GM12878 (cell line): ENCODE measurements at regions not wholly inside any gene's neighbourhood (a gene's known extent, or its start where the extent isn't known, plus 50 kb on each side); places are given as distances from the start of the nearest gene placed in this dataset.

Experiments used
- ATAC-seq: fragments of 200-7000 bp; cut with Tn5 transposase; 3 replicates; pipeline ENCODE4 v1.9.1; 2020; ENCODE audit warnings: mild to moderate bottlenecking, moderate library complexity
- BruUV-seq: library from RNA; stranded (reverse); fragments of 400-500 nt; replicated peaks from 2 replicates; lab custom pipeline; 2021; lab: Mats Ljungman, UMichigan
- CTCF ChIA-PET: fragments of 300-600 bp; sonication (Branson Sonifier 250); formaldehyde crosslinking; extraction: SDS; loops from one replicate; lab custom pipeline; 2021; ENCODE audit warnings: inconsistent platforms; lab: Yijun Ruan, JAX
- POLR2A ChIA-PET: fragments of 350-600 bp; formaldehyde crosslinking; extraction: SDS; loops from one replicate; lab custom pipeline; 2021; ENCODE audit warnings: inconsistent platforms; lab: Charles Lee
- RAD21 ChIA-PET: fragments of 300-600 bp; sonication (Branson Sonifier 250); formaldehyde crosslinking; loops from one replicate; lab custom pipeline; 2023; ENCODE audit warnings: antibody characterized with exemption; ENCODE audit not compliant: unreplicated experiment; lab: Charles Lee
- SMC1A ChIA-PET: fragments of 300-600 bp; sonication (Branson Sonifier 250); formaldehyde crosslinking; loops from one replicate; lab custom pipeline; 2023; ENCODE audit not compliant: unreplicated experiment, uncharacterized antibody; lab: Charles Lee
- DNase-seq: peaks from one replicate; pipeline ENCODE4 v3.0.0-alpha.2; 2011; ENCODE audit warnings: low read depth, low spot score
- FAIRE-seq: peaks from 3 replicates; lab custom pipeline; 2011; peaks lifted over from hg19 to GRCh38; lab: Jason Lieb, UNC
- H2AFZ ChIP-seq: 2 replicates; pipeline ENCODE4 v1.6.0; 2011; ENCODE audit warnings: low read depth, low read length, control low read depth; ENCODE audit not compliant: control insufficient read depth
- H3K27ac ChIP-seq: 2 replicates; pipeline ENCODE4 v1.5.1; 2011; ENCODE audit warnings: control low read depth; ENCODE audit not compliant: control insufficient read depth, insufficient read depth
- H3K27me3 ChIP-seq, 2 experiments: replicated peaks in 1 of 2; 2 replicates each; pipeline versions ENCODE4 v1.6.0 to v1.6.1; 2011; ENCODE audit warnings: low read length in 1 of 2; ENCODE audit not compliant: control insufficient read depth in 2 of 2, insufficient read depth in 2 of 2
- H3K36me3 ChIP-seq, 2 experiments: 2 replicates each; pipeline ENCODE4 v1.5.1; 2011; ENCODE audit warnings: low read length in 1 of 2; ENCODE audit not compliant: control insufficient read depth in 2 of 2, insufficient read depth in 2 of 2
- H3K4me1 ChIP-seq: 2 replicates; pipeline ENCODE4 v1.6.1; 2011; ENCODE audit warnings: mild to moderate bottlenecking, low read length, moderate library complexity, mixed read lengths; ENCODE audit not compliant: control insufficient read depth, insufficient read depth
- H3K4me2 ChIP-seq: 2 replicates; pipeline ENCODE4 v1.6.0; 2011; ENCODE audit warnings: control low read depth; ENCODE audit not compliant: control insufficient read depth, insufficient read depth
- H3K4me3 ChIP-seq: fragments of 200-600 bp; sonication (generic); 2 replicates; pipeline ENCODE4 v1.5.1; 2016
- H3K79me2 ChIP-seq: 2 replicates; pipeline ENCODE4 v1.6.0; 2011; ENCODE audit warnings: low read length; ENCODE audit not compliant: control insufficient read depth, insufficient read depth
- H3K9ac ChIP-seq: 2 replicates; pipeline ENCODE4 v1.8.0; 2011; ENCODE audit warnings: low read length, control low read depth, mixed read lengths; ENCODE audit not compliant: control insufficient read depth, insufficient read depth
- H3K9me3 ChIP-seq: replicated peaks from 3 replicates; pipeline ENCODE4 v1.5.1; 2011; ENCODE audit warnings: mild to moderate bottlenecking, low read length; ENCODE audit not compliant: control insufficient read depth, insufficient read depth
- H4K20me1 ChIP-seq: 2 replicates; pipeline ENCODE4 v1.6.0; 2011; ENCODE audit not compliant: control insufficient read depth, insufficient read depth
- CBX3 ChIP-seq: fragments of 200-600 bp; sonication (generic); IDR thresholded peaks from 2 replicates; pipeline ENCODE4 v1.6.1; 2016; ENCODE audit warnings: low read depth, borderline replicate concordance
- CHD2 ChIP-seq: IDR thresholded peaks from 2 replicates; pipeline ENCODE4 v1.6.1; 2011; ENCODE audit warnings: low read depth, low read length, improper control_type of control experiment, borderline replicate concordance
- FOXK2 ChIP-seq: fragments of 450-650 bp; IDR thresholded peaks from 2 replicates; pipeline ENCODE4 v1.6.1; 2017; ENCODE audit warnings: mild to moderate bottlenecking, moderate library complexity
- IRF4 ChIP-seq: IDR thresholded peaks from 2 replicates; pipeline ENCODE4 v1.6.1; 2011; ENCODE audit warnings: low read depth, low read length
- JUND ChIP-seq: IDR thresholded peaks from 2 replicates; pipeline ENCODE4 v1.6.1; 2012; ENCODE audit warnings: low read depth, mild to moderate bottlenecking, low read length, improper control_type of control experiment, moderate library complexity
- KLF5 ChIP-seq: fragments of 450-650 bp; IDR thresholded peaks from 2 replicates; pipeline ENCODE4 v1.6.1; 2014; ENCODE audit warnings: mild to moderate bottlenecking; ENCODE audit not compliant: partially characterized antibody
- WGBS: methylation state at CpG from one replicate; pipeline ENCODE4 v1.1.6; 2016; ENCODE audit warnings: low lambda C conversion rate; ENCODE audit not compliant: insufficient replicate concordance, insufficient coverage; ENCODE audit errors: missing lambda C conversion rate; 5-methylcytosine and 5-hydroxymethylcytosine counted together
- in situ Hi-C: fragments of 300-500 bp; cut with MboI; formaldehyde crosslinking; loops from 9 replicates; pipeline ENCODE4 v1.14.3; 2018; ENCODE audit warnings: mixed read lengths
- intact Hi-C: fragments of 100-400 bp; cut with micrococcal nuclease; formaldehyde crosslinking; loops from one replicate; pipeline ENCODE4 v1.14.2; 2022; ENCODE audit not compliant: unreplicated experiment
- TF ChIP-seq, protein P1 (sequence below): fragments of 450-650 bp; IDR thresholded peaks from 2 replicates; pipeline ENCODE4 v1.6.1; 2017; ENCODE audit warnings: mild to moderate bottlenecking
- TF ChIP-seq, protein P2 (sequence below): fragments of 450-650 bp; IDR thresholded peaks from 2 replicates; pipeline ENCODE4 v1.6.1; 2018; ENCODE audit warnings: borderline replicate concordance, mild to moderate bottlenecking; ENCODE audit not compliant: partially characterized antibody
- TF ChIP-seq, protein P3 (sequence below): fragments of 450-650 bp; IDR thresholded peaks from 2 replicates; pipeline ENCODE4 v1.6.1; 2016; ENCODE audit warnings: mild to moderate bottlenecking, moderate library complexity, borderline replicate concordance
- TF ChIP-seq, protein P4 (sequence below): fragments of 150-350 bp; IDR thresholded peaks from 2 replicates; pipeline ENCODE4 v1.6.1; 2014; ENCODE audit warnings: mild to moderate bottlenecking, low read depth, low read length

DNA sequence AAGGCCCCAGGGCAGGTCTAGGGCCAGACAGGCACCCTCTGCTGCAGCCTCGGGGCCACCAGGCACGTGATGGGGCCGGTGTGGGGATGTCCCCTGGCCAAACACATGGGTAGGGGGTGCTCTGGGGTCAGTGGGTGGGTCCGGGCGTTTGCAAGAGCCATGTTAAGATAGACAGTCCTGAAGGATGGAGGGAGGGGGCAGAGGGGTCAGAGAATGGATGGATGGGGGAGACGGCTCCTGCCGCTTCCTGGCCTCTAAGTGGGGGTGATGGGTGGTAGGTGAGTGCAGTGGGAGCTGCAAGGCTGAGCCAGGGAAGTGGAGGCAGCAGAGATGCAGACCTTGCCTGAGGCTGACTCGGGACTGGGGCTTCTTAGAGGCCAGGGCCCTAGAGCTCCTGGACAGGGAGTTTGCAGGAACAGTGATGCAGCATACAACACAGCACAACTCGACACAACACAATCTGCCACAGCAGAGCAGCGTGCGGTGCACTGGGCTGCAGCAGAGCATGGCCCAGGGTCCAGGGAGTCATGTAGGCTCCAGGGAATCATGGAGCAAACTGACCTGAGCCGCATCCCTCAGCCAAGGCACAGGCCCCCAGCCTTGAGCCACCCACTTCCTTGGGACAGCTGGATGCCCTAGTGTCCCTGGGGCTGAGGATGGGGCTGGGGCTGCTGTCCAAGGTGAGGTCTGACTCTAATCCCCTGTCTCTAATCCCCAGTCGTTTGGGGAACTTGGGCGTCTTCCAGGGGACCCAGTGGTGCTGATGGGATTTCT, 97.5 kb downstream of the SCGB2B2 start:
- DNase-seq: no peak
- Histone ChIP-seq H3K9ac (no peak overlapping the region), H4K20me1 (no peaks in the 10 kb centered on the region), H3K27me3 (no peaks in the 10 kb centered on the region)
- no peak for TF ChIP-seq IRF4
- TF ChIP-seq, protein P1, sequence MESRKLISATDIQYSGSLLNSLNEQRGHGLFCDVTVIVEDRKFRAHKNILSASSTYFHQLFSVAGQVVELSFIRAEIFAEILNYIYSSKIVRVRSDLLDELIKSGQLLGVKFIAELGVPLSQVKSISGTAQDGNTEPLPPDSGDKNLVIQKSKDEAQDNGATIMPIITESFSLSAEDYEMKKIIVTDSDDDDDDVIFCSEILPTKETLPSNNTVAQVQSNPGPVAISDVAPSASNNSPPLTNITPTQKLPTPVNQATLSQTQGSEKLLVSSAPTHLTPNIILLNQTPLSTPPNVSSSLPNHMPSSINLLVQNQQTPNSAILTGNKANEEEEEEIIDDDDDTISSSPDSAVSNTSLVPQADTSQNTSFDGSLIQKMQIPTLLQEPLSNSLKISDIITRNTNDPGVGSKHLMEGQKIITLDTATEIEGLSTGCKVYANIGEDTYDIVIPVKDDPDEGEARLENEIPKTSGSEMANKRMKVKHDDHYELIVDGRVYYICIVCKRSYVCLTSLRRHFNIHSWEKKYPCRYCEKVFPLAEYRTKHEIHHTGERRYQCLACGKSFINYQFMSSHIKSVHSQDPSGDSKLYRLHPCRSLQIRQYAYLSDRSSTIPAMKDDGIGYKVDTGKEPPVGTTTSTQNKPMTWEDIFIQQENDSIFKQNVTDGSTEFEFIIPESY: no peak
- no peak for TF ChIP-seq FOXK2
- no peak for TF ChIP-seq KLF5
- TF ChIP-seq, protein P2, sequence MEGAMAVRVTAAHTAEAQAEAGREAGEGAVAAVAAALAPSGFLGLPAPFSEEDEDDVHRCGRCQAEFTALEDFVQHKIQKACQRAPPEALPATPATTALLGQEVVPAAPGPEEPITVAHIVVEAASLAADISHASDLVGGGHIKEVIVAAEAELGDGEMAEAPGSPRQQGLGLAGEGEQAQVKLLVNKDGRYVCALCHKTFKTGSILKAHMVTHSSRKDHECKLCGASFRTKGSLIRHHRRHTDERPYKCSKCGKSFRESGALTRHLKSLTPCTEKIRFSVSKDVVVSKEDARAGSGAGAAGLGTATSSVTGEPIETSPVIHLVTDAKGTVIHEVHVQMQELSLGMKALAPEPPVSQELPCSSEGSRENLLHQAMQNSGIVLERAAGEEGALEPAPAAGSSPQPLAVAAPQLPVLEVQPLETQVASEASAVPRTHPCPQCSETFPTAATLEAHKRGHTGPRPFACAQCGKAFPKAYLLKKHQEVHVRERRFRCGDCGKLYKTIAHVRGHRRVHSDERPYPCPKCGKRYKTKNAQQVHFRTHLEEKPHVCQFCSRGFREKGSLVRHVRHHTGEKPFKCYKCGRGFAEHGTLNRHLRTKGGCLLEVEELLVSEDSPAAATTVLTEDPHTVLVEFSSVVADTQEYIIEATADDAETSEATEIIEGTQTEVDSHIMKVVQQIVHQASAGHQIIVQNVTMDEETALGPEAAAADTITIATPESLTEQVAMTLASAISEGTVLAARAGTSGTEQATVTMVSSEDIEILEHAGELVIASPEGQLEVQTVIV: no peak
- no peak for TF ChIP-seq JUND
- TF ChIP-seq, protein P3, sequence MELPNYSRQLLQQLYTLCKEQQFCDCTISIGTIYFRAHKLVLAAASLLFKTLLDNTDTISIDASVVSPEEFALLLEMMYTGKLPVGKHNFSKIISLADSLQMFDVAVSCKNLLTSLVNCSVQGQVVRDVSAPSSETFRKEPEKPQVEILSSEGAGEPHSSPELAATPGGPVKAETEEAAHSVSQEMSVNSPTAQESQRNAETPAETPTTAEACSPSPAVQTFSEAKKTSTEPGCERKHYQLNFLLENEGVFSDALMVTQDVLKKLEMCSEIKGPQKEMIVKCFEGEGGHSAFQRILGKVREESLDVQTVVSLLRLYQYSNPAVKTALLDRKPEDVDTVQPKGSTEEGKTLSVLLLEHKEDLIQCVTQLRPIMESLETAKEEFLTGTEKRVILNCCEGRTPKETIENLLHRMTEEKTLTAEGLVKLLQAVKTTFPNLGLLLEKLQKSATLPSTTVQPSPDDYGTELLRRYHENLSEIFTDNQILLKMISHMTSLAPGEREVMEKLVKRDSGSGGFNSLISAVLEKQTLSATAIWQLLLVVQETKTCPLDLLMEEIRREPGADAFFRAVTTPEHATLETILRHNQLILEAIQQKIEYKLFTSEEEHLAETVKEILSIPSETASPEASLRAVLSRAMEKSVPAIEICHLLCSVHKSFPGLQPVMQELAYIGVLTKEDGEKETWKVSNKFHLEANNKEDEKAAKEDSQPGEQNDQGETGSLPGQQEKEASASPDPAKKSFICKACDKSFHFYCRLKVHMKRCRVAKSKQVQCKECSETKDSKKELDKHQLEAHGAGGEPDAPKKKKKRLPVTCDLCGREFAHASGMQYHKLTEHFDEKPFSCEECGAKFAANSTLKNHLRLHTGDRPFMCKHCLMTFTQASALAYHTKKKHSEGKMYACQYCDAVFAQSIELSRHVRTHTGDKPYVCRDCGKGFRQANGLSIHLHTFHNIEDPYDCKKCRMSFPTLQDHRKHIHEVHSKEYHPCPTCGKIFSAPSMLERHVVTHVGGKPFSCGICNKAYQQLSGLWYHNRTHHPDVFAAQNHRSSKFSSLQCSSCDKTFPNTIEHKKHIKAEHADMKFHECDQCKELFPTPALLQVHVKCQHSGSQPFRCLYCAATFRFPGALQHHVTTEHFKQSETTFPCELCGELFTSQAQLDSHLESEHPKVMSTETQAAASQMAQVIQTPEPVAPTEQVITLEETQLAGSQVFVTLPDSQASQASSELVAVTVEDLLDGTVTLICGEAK: no peak
- no peak for TF ChIP-seq CHD2
- TF ChIP-seq, protein P4, sequence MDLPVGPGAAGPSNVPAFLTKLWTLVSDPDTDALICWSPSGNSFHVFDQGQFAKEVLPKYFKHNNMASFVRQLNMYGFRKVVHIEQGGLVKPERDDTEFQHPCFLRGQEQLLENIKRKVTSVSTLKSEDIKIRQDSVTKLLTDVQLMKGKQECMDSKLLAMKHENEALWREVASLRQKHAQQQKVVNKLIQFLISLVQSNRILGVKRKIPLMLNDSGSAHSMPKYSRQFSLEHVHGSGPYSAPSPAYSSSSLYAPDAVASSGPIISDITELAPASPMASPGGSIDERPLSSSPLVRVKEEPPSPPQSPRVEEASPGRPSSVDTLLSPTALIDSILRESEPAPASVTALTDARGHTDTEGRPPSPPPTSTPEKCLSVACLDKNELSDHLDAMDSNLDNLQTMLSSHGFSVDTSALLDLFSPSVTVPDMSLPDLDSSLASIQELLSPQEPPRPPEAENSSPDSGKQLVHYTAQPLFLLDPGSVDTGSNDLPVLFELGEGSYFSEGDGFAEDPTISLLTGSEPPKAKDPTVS: no peak
- no peak for TF ChIP-seq CBX3
- TF ChIP-seq, all 136 proteins: peak for 0
- H3K27ac ChIP-seq: no peak overlapping the region
- no peak overlapping the region for H2AFZ ChIP-seq
- ChIA-PET CTCF (no interaction called here), RAD21 (no interaction called here), SMC1A (no interaction called here), POLR2A (no interaction called here)
- intact Hi-C loops (no loop called here), in situ Hi-C loops (no loop called here)
- no peak for ATAC-seq
- H3K36me3 ChIP-seq: no peaks in the 10 kb centered on the region
- FAIRE-seq: no peak
- no peaks in the 10 kb centered on the region for H3K4me1 ChIP-seq
- BruUV-seq: no TSS peak
- 12% methylated on average over 14 of the region's 14 CpGs for WGBS
- H3K9me3 ChIP-seq: no peaks in the 10 kb centered on the region; the same call in 2 of the 3 replicates
- no peak overlapping the region for H3K4me3 ChIP-seq
- no peak overlapping the region for H3K4me2 ChIP-seq
- no peaks in the 10 kb centered on the region for H3K79me2 ChIP-seq
